ENCODE measurements at regions not wholly inside any gene's neighbourhood (a gene's known extent, or its start where the extent isn't known, plus 50 kb on each side); places are given as distances from the start of the nearest gene placed in this dataset.

DNA sequence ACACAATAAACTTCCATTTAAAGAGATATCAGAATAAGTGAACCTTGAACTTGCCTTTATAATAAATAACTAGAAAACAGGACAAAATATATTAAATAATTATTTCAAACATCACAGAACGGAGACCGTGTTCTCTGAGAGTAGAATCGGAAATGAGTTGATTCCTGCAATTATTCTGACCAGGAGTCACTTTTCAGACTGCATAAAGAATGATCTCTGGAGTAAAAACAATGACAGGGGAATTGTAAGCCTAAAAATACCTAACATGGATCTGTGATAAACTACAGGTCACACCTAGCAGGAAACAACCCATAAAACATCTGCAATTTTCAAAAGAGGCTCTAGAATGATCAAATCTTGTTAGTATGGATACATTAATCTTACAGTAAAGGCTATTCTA is 577.5 kb upstream of the SORCS1 start:
- ChIA-PET CTCF (no interaction called here), RAD21 (ENCODE audit: low non-redundant PET in 1 of 2, low total read pairs in 2 of 2, uncharacterized antibody in 2 of 2, unreplicated experiment in 2 of 2) (no interaction called here), POLR2A (no interaction called here)
- no peak overlapping the region for H3K27ac ChIP-seq (ENCODE audit: low read depth, low read length)
- H3K4me1 ChIP-seq (ENCODE audit: control insufficient read depth in 1 of 2, insufficient read depth in 2 of 2, low read length in 2 of 2), result no peaks in the 10 kb centered on the region
- no peak for DNase-seq (ENCODE audit: low read depth, low spot score)
- H3K79me2 ChIP-seq (ENCODE audit: insufficient read depth, low read length), result no peaks in the 10 kb centered on the region
- H3K4me3 ChIP-seq (replicated peaks in 1 of 2; ENCODE audit: low read depth in 1 of 2, low read length in 2 of 2), result no peak overlapping the region
- BruUV-seq (replicated peaks), result no TSS peak
- no peak overlapping the region for H3K4me2 ChIP-seq (ENCODE audit: low read length)
- H4K20me1 ChIP-seq (ENCODE audit: insufficient read depth), result no peaks in the 10 kb centered on the region
- H2AFZ ChIP-seq (ENCODE audit: low read depth, low read length, poor library complexity, severe bottlenecking), result no peak overlapping the region
- no peaks in the 10 kb centered on the region for H3K27me3 ChIP-seq (ENCODE audit: insufficient read depth, low read length)
- H3K9ac ChIP-seq (ENCODE audit: low read length), result no peak overlapping the region
- peaks cover 14 to 30% of the 10 kb centered on the region in 2 experiments; a peak in 3 of 4 replicates for H3K9me3 ChIP-seq (ENCODE audit: control insufficient read depth in 1 of 2, insufficient read depth in 1 of 2, low read depth in 1 of 2, low read length in 2 of 2)
- H3K36me3 ChIP-seq (ENCODE audit: control insufficient read depth in 1 of 2, insufficient read depth in 2 of 2, low read length in 2 of 2), result no peaks in the 10 kb centered on the region
- TF ChIP-seq EZH2 (IDR thresholded peaks at IDR 0.05) (no peak), RAD21 (IDR thresholded peaks at IDR 0.05; ENCODE audit: low read depth) (no peak), CEBPB (IDR thresholded peaks at IDR 0.05; ENCODE audit: low read depth) (no peak), CBX3 (IDR thresholded peaks at IDR 0.05; ENCODE audit: low read depth) (no peak), ZNF274 (IDR thresholded peaks at IDR 0.05; ENCODE audit: low read depth, low read length) (no peak), EGR1 (IDR thresholded peaks at IDR 0.05; ENCODE audit: low read depth) (no peak), POLR2AphosphoS5 (IDR thresholded peaks at IDR 0.05; ENCODE audit: low read depth, low read length) (no peak), SRF (IDR thresholded peaks at IDR 0.05; ENCODE audit: low read depth) (no peak), FOSL1 (IDR thresholded peaks at IDR 0.05; ENCODE audit: low read depth) (no peak), ZFX (IDR thresholded peaks at IDR 0.05) (no peak), ELF1 (IDR thresholded peaks at IDR 0.05; ENCODE audit: borderline replicate concordance, low read depth) (no peak), EZH2phosphoT487 (IDR thresholded peaks at IDR 0.05; ENCODE audit: borderline replicate concordance) (no peak)
- TF ChIP-seq, protein P1, sequence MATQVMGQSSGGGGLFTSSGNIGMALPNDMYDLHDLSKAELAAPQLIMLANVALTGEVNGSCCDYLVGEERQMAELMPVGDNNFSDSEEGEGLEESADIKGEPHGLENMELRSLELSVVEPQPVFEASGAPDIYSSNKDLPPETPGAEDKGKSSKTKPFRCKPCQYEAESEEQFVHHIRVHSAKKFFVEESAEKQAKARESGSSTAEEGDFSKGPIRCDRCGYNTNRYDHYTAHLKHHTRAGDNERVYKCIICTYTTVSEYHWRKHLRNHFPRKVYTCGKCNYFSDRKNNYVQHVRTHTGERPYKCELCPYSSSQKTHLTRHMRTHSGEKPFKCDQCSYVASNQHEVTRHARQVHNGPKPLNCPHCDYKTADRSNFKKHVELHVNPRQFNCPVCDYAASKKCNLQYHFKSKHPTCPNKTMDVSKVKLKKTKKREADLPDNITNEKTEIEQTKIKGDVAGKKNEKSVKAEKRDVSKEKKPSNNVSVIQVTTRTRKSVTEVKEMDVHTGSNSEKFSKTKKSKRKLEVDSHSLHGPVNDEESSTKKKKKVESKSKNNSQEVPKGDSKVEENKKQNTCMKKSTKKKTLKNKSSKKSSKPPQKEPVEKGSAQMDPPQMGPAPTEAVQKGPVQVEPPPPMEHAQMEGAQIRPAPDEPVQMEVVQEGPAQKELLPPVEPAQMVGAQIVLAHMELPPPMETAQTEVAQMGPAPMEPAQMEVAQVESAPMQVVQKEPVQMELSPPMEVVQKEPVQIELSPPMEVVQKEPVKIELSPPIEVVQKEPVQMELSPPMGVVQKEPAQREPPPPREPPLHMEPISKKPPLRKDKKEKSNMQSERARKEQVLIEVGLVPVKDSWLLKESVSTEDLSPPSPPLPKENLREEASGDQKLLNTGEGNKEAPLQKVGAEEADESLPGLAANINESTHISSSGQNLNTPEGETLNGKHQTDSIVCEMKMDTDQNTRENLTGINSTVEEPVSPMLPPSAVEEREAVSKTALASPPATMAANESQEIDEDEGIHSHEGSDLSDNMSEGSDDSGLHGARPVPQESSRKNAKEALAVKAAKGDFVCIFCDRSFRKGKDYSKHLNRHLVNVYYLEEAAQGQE (IDR thresholded peaks at IDR 0.05; ENCODE audit: low read depth), result no peak
- TF ChIP-seq, protein P2, sequence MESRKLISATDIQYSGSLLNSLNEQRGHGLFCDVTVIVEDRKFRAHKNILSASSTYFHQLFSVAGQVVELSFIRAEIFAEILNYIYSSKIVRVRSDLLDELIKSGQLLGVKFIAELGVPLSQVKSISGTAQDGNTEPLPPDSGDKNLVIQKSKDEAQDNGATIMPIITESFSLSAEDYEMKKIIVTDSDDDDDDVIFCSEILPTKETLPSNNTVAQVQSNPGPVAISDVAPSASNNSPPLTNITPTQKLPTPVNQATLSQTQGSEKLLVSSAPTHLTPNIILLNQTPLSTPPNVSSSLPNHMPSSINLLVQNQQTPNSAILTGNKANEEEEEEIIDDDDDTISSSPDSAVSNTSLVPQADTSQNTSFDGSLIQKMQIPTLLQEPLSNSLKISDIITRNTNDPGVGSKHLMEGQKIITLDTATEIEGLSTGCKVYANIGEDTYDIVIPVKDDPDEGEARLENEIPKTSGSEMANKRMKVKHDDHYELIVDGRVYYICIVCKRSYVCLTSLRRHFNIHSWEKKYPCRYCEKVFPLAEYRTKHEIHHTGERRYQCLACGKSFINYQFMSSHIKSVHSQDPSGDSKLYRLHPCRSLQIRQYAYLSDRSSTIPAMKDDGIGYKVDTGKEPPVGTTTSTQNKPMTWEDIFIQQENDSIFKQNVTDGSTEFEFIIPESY (IDR thresholded peaks at IDR 0.05; ENCODE audit: extremely low read depth, insufficient replicate concordance, low read length), result no peak
- TF ChIP-seq, protein P3, sequence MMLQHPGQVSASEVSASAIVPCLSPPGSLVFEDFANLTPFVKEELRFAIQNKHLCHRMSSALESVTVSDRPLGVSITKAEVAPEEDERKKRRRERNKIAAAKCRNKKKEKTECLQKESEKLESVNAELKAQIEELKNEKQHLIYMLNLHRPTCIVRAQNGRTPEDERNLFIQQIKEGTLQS (IDR thresholded peaks at IDR 0.05), result no peak
- TF ChIP-seq, protein P4, sequence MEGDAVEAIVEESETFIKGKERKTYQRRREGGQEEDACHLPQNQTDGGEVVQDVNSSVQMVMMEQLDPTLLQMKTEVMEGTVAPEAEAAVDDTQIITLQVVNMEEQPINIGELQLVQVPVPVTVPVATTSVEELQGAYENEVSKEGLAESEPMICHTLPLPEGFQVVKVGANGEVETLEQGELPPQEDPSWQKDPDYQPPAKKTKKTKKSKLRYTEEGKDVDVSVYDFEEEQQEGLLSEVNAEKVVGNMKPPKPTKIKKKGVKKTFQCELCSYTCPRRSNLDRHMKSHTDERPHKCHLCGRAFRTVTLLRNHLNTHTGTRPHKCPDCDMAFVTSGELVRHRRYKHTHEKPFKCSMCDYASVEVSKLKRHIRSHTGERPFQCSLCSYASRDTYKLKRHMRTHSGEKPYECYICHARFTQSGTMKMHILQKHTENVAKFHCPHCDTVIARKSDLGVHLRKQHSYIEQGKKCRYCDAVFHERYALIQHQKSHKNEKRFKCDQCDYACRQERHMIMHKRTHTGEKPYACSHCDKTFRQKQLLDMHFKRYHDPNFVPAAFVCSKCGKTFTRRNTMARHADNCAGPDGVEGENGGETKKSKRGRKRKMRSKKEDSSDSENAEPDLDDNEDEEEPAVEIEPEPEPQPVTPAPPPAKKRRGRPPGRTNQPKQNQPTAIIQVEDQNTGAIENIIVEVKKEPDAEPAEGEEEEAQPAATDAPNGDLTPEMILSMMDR (IDR thresholded peaks at IDR 0.05 in 2 of 3, conservative IDR thresholded peaks at IDR 0.05 in 1 of 3; ENCODE audit: borderline replicate concordance in 1 of 3, insufficient read depth in 1 of 3, low read depth in 2 of 3, low read length in 2 of 3), result no peak
- TF ChIP-seq, protein P5, sequence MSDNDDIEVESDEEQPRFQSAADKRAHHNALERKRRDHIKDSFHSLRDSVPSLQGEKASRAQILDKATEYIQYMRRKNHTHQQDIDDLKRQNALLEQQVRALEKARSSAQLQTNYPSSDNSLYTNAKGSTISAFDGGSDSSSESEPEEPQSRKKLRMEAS (IDR thresholded peaks at IDR 0.05), result no peak
- intact Hi-C loops (cut with micrococcal nuclease), result no loop called here
- H3K9me2 ChIP-seq (ENCODE audit: insufficient read depth), result no peaks in the 10 kb centered on the region
- no peak for ATAC-seq

All from HCT116 (cell line).